ENCODE measurements at regions not wholly inside any gene's neighbourhood (a gene's known extent, or its start where the extent isn't known, plus 50 kb on each side); places are given as distances from the start of the nearest gene placed in this dataset.

DNA sequence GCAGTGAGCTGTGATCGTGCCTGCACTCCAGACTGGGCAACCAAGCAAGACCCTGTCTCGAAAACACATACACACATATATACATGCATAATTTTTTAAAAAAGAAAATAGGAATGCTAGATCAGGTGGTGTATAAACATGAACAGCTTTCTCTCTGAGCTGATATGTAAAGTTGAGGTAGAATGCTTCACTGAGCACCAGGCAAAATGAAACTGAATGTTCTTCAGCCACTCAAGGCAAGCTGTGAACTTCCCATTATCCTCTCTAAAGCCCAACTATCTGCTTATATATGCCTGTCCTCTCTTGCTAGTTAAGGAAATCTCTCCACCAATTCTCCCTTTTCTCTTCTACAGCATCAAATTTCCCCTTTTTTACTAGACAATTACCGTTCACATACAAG lies 93.0 kb downstream of the NUF2 start:
- H3K27ac Mint-ChIP-seq: no peak overlapping the region
- no peaks in the 10 kb centered on the region for H4K20me1 ChIP-seq (ENCODE audit: control insufficient read depth, insufficient read depth, insufficient read length)
- H3K27me3 Mint-ChIP-seq (ENCODE audit: low read depth): peaks cover 4% of the 10 kb centered on the region
- H2BK20ac ChIP-seq (ENCODE audit: low read depth, low read length, poor library complexity, severe bottlenecking): no peak overlapping the region
- no peak overlapping the region for H3K23ac ChIP-seq (ENCODE audit: insufficient read length, low read depth, low read length)
- no peak overlapping the region for H3K4me2 ChIP-seq (ENCODE audit: insufficient read depth, insufficient read length, low read length)
- H3K36me3 Mint-ChIP-seq (ENCODE audit: insufficient read depth in 1 of 3, low read depth in 3 of 3): no peaks in the 10 kb centered on the region; a peak in 1 of 7 replicates
- no peak overlapping the region for H4K91ac ChIP-seq (ENCODE audit: insufficient read length, low read depth, low read length)
- no peak overlapping the region for H3K27ac ChIP-seq (ENCODE audit: insufficient read length, low read depth, low read length)
- H3K27me3 ChIP-seq (ENCODE audit: insufficient read depth, low read length): no peaks in the 10 kb centered on the region
- no peak overlapping the region for H2BK120ac ChIP-seq (ENCODE audit: low read depth, low read length, poor library complexity, severe bottlenecking)
- TF ChIP-seq, protein P1, sequence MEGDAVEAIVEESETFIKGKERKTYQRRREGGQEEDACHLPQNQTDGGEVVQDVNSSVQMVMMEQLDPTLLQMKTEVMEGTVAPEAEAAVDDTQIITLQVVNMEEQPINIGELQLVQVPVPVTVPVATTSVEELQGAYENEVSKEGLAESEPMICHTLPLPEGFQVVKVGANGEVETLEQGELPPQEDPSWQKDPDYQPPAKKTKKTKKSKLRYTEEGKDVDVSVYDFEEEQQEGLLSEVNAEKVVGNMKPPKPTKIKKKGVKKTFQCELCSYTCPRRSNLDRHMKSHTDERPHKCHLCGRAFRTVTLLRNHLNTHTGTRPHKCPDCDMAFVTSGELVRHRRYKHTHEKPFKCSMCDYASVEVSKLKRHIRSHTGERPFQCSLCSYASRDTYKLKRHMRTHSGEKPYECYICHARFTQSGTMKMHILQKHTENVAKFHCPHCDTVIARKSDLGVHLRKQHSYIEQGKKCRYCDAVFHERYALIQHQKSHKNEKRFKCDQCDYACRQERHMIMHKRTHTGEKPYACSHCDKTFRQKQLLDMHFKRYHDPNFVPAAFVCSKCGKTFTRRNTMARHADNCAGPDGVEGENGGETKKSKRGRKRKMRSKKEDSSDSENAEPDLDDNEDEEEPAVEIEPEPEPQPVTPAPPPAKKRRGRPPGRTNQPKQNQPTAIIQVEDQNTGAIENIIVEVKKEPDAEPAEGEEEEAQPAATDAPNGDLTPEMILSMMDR (conservative IDR thresholded peaks at IDR 0.05): no peak
- H2BK5ac ChIP-seq (ENCODE audit: insufficient read length, low read length): no peak overlapping the region
- H3K4ac ChIP-seq (ENCODE audit: low read depth, low read length): no peak overlapping the region
- no peak overlapping the region for H2AK5ac ChIP-seq (ENCODE audit: insufficient read length, low read length)
- no peak overlapping the region for H4K5ac ChIP-seq (ENCODE audit: insufficient read length, low read depth, low read length)
- H3K4me1 ChIP-seq (ENCODE audit: insufficient read depth, low read length): peaks cover under 1% of the 10 kb centered on the region; the same call in 1 of the 2 replicates
- no peak overlapping the region for H3K9ac ChIP-seq (ENCODE audit: extremely low read depth, insufficient read length, low read length)
- H2BK15ac ChIP-seq (ENCODE audit: low read depth, low read length): no peak overlapping the region
- no CpG with 5 or more reads among the region's 3 CpGs for WGBS (ENCODE audit: extremely low coverage, insufficient read length, low lambda C conversion rate)
- DNase-seq: no peak
- no peaks in the 10 kb centered on the region for H3K9me3 Mint-ChIP-seq
- H3K79me1 ChIP-seq (ENCODE audit: insufficient read depth, low read depth, low read length, poor library complexity, severe bottlenecking): no peaks in the 10 kb centered on the region
- H3K56ac ChIP-seq (ENCODE audit: insufficient read length, low read depth, low read length): no peak overlapping the region
- peaks cover 12 to 17% of the 10 kb centered on the region in 2 experiments for H3K4me1 Mint-ChIP-seq
- no peaks in the 10 kb centered on the region for H3K79me2 ChIP-seq (ENCODE audit: insufficient read depth, low read length)
- H3K14ac ChIP-seq (ENCODE audit: insufficient read depth, low read length): no peak overlapping the region
- H3K23me2 ChIP-seq (ENCODE audit: insufficient read length, low read depth, low read length, poor library complexity, severe bottlenecking): no peaks in the 10 kb centered on the region
- no peak overlapping the region for H3T11ph ChIP-seq (ENCODE audit: low read length)
- H2AFZ ChIP-seq (ENCODE audit: low read length): no peak overlapping the region
- H2BK12ac ChIP-seq (ENCODE audit: insufficient read length, low read depth, low read length): no peak overlapping the region
- no peaks in the 10 kb centered on the region for H3K9me3 ChIP-seq (ENCODE audit: control insufficient read depth, low read depth, low read length)
- no peak overlapping the region for H3K4me3 Mint-ChIP-seq
- H4K8ac ChIP-seq (replicated peaks; ENCODE audit: insufficient read length, low read depth, low read length): no peak overlapping the region
- H3K18ac ChIP-seq (ENCODE audit: insufficient read length, low read depth, low read length): no peak overlapping the region
